Erythroblast (primary cell): ENCODE measurements at regions not wholly inside any gene's neighbourhood (a gene's known extent, or its start where the extent isn't known, plus 50 kb on each side); places are given as distances from the start of the nearest gene placed in this dataset.

Source experiments
- GATA1 ChIP-seq: IDR thresholded peaks from 2 replicates; pipeline ENCODE4 v1.6.1; 2011; ENCODE audit warnings: low read depth, mild to moderate bottlenecking, control low read depth, low read length, moderate library complexity
- POLR2A ChIP-seq: IDR thresholded peaks from 2 replicates; pipeline ENCODE4 v1.6.1; 2011; ENCODE audit warnings: mild to moderate bottlenecking, low read length

DNA sequence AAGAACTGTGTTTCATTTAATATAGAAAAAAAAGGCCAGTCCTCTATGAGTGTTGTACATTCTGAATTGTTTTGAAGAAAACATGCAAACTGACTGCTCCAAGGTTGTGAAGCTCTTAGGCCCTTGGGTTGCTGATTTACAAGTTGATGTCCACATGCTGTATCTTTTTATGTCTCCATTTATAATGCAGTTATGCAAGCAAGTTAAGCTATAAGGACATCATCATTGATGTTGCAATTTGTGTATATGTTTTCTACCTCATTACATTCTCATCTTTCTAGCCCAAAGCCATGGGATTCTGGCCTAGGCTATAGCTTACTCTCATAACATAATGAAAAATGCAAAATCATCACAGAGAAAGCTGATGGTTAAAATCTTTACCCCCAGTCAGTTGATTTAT lies 245.7 kb upstream of the AGTR1 start:
- TF ChIP-seq POLR2A (no peak), GATA1 (no peak)
